ENCODE measurements at regions not wholly inside any gene's neighbourhood (a gene's known extent, or its start where the extent isn't known, plus 50 kb on each side); places are given as distances from the start of the nearest gene placed in this dataset.
A peak's percentile ranks its signal among the peaks of the same experiment; 100 is the strongest.

DNA sequence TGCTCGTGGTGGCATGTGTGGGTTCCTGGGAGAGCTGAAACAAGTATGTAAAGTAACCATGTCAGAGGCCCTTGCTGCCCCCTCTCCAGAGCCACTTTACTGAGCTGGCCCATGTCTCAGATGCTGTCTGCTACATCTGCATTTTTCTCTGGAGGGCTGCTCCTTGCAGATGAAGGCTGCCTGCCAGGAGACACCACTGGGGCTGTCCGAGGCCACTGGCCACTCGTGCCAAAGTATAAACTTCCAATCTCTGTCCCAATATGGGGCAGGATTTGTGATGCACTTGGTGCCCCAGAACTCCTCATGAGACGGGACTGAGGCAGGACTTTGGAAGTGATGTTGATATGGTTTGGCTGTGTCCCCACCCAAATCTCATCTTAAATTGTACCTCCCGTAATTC, 478.4 kb upstream of the B3GAT1 start:
- no peak for DNase-seq
- intact Hi-C loops (cut with DNase I): no loop called here

DNA sequence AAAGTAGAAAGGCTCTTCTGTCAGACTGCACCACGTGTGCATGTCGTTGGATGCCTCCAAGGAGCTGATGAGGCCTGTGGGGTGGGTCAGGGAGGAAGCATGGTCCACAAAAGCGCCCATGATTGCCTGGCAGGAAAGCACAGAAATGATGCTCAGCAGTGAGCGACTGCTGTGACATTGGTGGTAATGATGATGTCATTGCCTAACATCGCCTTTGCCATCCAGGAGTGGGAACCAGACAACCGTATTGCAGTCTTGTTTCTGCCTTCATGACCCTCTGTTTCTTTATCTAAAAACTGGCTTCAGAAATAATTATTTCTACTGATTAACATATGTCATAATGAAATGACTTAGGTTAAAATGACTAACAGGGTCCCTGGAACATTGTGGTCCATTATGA, 477.8 kb upstream of the B3GAT1 start:
- TF ChIP-seq, protein P1, sequence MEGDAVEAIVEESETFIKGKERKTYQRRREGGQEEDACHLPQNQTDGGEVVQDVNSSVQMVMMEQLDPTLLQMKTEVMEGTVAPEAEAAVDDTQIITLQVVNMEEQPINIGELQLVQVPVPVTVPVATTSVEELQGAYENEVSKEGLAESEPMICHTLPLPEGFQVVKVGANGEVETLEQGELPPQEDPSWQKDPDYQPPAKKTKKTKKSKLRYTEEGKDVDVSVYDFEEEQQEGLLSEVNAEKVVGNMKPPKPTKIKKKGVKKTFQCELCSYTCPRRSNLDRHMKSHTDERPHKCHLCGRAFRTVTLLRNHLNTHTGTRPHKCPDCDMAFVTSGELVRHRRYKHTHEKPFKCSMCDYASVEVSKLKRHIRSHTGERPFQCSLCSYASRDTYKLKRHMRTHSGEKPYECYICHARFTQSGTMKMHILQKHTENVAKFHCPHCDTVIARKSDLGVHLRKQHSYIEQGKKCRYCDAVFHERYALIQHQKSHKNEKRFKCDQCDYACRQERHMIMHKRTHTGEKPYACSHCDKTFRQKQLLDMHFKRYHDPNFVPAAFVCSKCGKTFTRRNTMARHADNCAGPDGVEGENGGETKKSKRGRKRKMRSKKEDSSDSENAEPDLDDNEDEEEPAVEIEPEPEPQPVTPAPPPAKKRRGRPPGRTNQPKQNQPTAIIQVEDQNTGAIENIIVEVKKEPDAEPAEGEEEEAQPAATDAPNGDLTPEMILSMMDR (IDR thresholded peaks at IDR 0.05): no peak
- TF ChIP-seq POLR2A (IDR thresholded peaks at IDR 0.05): no peak
- 77% methylated on average over 4 of the region's 6 CpGs for WGBS (ENCODE audit: insufficient coverage, low coverage, low lambda C conversion rate, missing lambda C conversion rate)
- no peak overlapping the region for H3K4me3 ChIP-seq
- no peaks in the 10 kb centered on the region for H3K9me3 ChIP-seq
- ATAC-seq (no peak), DNase-seq (no peak)
- intact Hi-C loops (cut with DNase I): no loop called here
- no peak overlapping the region for H3K27ac ChIP-seq
- no peaks in the 10 kb centered on the region for H3K36me3 ChIP-seq
- no peaks in the 10 kb centered on the region for H3K4me1 ChIP-seq
- no peaks in the 10 kb centered on the region for H3K27me3 ChIP-seq

More for the DNA sequence above, 478.4 kb upstream of the B3GAT1 start:
- Histone ChIP-seq H3K27ac (no peak overlapping the region), H3K9me3 (no peaks in the 10 kb centered on the region), H3K4me3 (no peak overlapping the region), H3K4me1 (no peaks in the 10 kb centered on the region), H3K36me3 (no peaks in the 10 kb centered on the region), H3K27me3 (no peaks in the 10 kb centered on the region)
- ATAC-seq: peak in 1 of 4 donors; percentile 23
- 20% methylated on average over 1 of the region's 5 CpGs for WGBS (ENCODE audit: insufficient coverage, low coverage, low lambda C conversion rate, missing lambda C conversion rate)
- no peak for TF ChIP-seq POLR2A (IDR thresholded peaks at IDR 0.05)
- TF ChIP-seq, protein P1 (IDR thresholded peaks at IDR 0.05): no peak

DNA sequence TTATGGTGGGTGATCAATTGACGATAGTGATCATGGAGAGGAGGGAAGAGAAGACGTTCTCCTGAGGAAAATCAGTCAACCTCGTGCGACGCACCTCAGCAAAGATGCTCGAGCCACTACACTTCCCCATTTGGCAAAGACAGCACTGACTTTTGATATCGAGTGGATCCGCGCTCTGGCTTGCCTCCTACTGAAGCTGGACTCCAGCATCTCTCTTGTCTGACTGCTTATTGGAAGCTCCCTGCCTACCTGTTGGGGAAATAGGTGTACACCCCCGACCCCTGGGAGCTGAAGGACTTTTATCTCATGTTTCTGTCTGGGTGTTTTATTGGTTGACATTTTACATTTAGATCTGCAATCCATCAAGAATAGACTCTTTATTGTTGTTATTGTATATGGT, 476.8 kb upstream of the B3GAT1 start:
- H3K27ac ChIP-seq: no peak overlapping the region
- 48% methylated on average over 7 of the region's 10 CpGs for WGBS (ENCODE audit: insufficient coverage, low coverage, low lambda C conversion rate, missing lambda C conversion rate)
- H3K27me3 ChIP-seq: no peaks in the 10 kb centered on the region
- H3K9me3 ChIP-seq: no peaks in the 10 kb centered on the region
- DNase-seq: no peak
- H3K36me3 ChIP-seq: no peaks in the 10 kb centered on the region
- H3K4me1 ChIP-seq: no peaks in the 10 kb centered on the region
- intact Hi-C loops (cut with DNase I): no loop called here
- H3K4me3 ChIP-seq: no peak overlapping the region
- TF ChIP-seq, protein P1 (IDR thresholded peaks at IDR 0.05): no peak
- TF ChIP-seq POLR2A (IDR thresholded peaks at IDR 0.05): no peak
- no peak for ATAC-seq

DNA sequence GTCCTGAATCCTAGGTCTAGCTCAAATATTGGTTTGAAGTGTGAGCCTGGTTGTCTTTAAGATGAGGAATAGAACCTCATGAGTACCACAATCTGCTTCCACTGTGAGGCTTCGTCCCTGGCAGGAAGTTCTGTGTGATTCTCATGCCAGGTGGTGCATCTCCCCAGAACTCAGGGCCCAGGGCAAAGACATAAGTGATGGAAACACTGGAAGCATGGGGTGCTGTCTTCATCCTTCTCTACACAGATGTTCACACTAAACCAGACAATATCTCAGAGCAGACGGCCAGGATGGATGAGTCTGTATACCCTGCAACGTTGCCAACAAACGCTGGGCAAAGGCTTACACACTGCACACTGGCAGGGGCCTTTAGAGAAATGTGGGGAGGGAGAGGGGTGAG, 475.9 kb upstream of the B3GAT1 start:
- Histone ChIP-seq H3K36me3 (no peaks in the 10 kb centered on the region), H3K9me3 (no peaks in the 10 kb centered on the region), H3K27ac (no peak overlapping the region), H3K4me1 (no peaks in the 10 kb centered on the region), H3K4me3 (no peak overlapping the region), H3K27me3 (no peaks in the 10 kb centered on the region)
- intact Hi-C loops (cut with DNase I): no loop called here
- WGBS (ENCODE audit: insufficient coverage, low coverage, low lambda C conversion rate, missing lambda C conversion rate): 38% methylated on average over 4 of the region's 4 CpGs
- no peak for DNase-seq
- no peak for ATAC-seq
- no peak for TF ChIP-seq POLR2A (IDR thresholded peaks at IDR 0.05)
- TF ChIP-seq, protein P1 (IDR thresholded peaks at IDR 0.05): no peak

DNA sequence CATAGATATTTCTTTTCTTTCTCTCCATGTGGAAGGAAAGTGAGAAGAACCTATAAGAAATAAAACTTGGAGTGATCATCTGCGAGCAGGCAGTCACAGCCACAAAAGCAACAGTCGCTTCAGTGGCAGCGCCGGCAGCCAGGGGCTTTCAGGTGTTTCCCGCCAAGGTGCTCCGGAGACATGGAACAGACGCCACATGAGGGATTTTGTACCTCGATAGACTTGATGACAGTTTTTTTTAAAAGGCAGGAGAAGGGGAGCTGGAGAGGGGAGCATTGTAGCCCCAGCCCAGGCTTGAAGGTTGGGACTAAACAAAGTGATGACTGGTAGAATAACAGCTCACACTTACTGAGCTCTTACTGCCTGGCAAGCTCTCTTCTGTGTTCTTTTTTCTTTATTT, 471.4 kb upstream of the B3GAT1 start:
- WGBS (ENCODE audit: insufficient coverage, low coverage, low lambda C conversion rate, missing lambda C conversion rate): 54% methylated on average over 8 of the region's 8 CpGs
- intact Hi-C loops (cut with DNase I): no loop called here

More for the DNA sequence above, 471.4 kb upstream of the B3GAT1 start:
- ATAC-seq (no peak), DNase-seq (no peak)
- Histone ChIP-seq H3K27ac (no peak overlapping the region), H3K36me3 (no peaks in the 10 kb centered on the region), H3K27me3 (no peaks in the 10 kb centered on the region), H3K4me3 (no peak overlapping the region), H3K4me1 (no peaks in the 10 kb centered on the region), H3K9me3 (no peaks in the 10 kb centered on the region)
- TF ChIP-seq, protein P1 (IDR thresholded peaks at IDR 0.05): no peak
- TF ChIP-seq POLR2A (IDR thresholded peaks at IDR 0.05): no peak

Measured in right lobe of liver (tissue), 6 donors.